NCI-H510A treated with DMSO at 0.1 percent for 48 hours (cell line): ENCODE measurements at regions not wholly inside any gene's neighbourhood (a gene's known extent, or its start where the extent isn't known, plus 50 kb on each side); places are given as distances from the start of the nearest gene placed in this dataset.

ENCODE experiments used
- DNase-seq: peaks from one replicate; lab custom pipeline; 2025; lab: John Stamatoyannopoulos, UW

DNA sequence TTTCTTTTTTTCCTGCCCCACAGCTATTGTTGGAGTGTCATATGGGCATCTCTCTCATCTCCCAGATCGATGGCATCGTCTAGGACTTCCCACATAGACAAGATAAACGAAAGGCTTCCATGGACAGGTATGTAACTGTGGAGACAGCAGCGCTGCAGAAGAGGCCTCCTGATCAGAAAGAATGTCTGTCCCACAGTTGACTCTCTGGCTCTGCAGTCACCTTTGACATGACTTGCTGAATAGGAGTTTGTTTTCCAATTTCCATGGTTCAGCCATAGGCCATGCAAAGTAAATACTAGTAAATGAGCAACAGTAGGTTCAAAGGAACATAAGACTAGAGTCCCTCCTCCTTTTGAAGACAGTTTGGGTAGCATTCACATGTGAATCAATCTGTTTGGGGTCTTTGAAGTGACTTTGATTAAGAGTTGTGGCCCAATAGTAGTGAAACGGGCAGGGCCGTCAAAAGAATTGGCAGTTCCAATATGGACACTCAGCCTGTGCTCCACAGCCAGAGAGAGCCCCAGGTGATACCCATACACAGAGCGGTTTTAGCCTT, 134.7 kb upstream of the IFNGR1 start:
- DNase-seq = no peak

DNA sequence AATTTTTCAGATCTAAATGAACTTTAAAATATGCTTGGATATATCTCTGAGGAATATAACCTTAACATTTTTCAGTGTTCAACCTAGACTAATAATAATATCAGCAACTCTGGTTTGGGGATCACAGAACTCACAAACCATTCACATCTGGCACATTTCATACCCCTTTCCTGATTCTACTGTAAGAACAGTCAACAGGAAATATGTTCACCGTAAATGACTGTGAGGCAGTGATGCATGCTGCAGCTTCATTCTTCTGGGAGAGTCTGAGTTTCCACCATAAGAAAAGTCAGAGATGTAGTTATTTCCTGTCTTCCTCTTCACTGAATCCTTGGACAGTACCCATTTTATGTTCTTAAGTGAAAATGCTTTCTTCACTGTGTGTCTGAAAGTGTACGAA, 134.2 kb upstream of the IFNGR1 start:
- no peak for DNase-seq

DNA sequence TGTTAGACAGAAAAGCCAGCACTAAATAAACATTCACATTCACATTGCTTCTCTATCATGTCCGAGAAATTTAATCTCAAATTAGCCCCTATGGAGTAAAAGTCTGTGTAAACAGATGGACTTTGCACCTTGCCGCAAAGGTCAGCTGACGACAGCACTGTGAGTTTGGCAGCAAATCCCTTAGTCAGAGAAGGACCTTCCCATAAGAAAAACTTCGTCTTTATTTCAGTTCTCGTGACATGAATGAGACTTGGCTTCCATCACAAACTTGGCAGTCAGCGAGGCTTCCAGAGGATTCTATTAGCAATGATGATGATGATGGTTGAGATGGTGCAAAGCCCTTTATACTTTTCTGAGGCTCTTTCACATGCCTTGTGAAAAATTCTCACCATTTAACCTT, 133.7 kb upstream of the IFNGR1 start:
- DNase-seq = no peak

DNA sequence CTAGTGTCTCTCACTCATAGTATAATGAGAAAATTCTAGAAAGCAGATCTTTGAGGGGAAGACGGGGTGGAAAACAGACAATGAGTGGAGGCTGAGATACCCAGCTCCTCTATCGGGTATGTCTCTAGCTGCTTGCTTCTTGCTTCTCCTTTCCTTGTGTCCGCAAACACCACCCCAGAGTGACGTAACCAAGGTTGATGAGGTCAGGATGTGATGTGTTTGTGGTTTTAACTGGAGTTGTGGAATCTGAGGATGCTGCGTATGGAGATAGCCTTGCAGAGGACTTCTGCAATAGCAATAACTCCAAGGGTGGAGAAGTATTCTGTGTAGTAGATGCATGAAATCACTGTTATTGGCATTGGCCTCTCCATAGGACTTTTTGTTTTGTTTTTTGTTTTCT, 132.7 kb upstream of the IFNGR1 start:
- no peak for DNase-seq

DNA sequence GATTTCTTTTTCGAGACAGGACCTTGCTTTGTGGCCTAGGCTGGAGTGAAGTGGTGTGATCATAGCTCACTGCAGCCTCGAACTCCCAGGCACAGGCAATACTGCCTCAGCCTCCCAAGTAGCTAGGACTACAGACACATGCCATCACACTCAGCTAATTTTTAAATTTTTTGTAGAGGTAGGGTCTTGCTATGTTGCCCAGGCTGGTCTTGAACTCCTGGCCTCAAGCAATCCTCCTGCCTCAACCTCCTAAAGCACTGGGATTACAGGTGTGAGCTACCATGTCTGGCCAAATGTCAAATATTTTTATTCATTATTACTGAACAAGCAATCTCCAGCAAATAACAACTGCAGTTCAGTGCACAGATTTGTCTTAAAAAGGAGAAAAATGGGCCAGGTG, 131.7 kb upstream of the IFNGR1 start:
- DNase-seq = no peak

DNA sequence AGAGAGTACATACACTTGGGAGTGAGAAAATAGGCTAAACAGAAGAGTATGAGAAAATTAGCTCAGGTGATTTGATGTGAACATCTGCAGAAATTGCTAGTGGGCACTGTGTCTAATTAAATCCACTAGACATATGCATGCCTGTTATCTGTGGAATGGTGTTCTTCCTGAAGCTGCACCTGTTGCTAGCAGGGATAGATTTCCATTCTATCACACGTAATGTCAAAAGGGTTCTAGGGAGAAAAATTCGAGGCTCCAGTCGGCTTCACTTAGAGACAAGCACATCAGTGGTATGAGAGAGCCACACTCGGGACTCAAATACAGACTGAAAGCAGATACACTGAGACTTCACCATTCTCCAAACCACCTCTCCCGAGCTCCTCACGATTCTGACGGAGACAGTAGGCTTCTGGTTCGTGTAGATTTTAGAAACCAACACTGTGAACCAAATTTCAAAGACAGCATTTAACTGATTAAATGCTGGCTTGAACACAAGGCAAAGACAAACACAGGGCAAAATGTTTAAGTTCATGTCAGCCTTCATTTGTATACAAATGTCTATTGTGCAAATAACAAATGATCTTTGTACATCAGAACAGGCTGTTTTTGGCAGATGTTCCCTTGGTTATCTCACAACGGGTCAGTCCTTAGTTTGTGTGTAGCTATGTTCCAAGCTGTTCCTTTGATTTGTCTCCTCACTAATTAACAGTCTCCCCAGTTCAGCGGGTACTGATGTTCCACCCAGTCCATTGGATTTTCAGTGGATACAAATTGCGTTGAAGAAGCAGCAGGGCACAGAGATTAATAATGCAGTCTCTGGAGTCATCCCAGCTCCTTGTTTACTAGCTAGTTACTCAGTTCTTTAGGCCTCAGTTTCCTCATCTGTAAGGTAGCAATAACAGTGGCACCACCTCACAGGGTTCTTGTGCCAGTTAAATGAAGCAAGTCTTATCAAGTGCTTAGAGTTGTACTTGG, 131.0 kb upstream of the IFNGR1 start:
- DNase-seq = no peak

DNA sequence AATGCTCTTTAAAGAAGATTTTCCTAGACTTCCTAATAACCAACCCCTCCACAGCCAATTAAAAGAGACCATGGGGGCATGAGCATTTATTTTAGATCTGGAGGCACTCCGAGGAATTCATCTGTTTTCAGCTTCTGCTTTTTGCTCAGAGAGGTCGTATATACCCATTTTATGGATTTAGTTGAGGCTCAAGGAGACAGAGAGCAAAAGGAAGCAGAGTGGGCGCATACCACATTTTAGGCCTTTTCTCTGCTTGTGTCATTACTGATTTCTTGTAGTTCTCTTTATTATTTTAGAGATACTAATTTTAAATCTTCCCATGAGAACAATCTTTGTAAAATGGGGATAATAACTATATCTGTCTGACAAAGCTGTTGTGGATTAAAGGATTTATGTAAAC, 129.6 kb upstream of the IFNGR1 start:
- no peak for DNase-seq

DNA sequence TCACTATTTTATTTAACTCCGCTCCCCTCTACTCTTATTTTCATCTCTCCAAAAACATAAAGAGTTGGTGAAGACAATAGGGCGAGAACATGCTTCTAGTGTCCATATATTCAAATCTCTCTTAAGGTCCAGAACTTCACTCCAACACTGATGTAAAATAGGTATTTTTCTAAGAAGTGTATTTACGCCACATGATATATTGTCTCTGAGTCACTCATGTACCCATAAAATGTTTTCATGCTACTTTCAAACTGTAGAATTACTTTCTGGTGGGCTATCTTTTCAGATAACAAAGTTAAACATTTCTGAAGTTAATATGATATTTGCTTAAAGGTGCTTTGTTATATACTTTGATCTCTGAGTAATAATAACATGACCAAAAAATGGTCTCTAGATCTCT, 124.1 kb upstream of the IFNGR1 start:
- no peak for DNase-seq

DNA sequence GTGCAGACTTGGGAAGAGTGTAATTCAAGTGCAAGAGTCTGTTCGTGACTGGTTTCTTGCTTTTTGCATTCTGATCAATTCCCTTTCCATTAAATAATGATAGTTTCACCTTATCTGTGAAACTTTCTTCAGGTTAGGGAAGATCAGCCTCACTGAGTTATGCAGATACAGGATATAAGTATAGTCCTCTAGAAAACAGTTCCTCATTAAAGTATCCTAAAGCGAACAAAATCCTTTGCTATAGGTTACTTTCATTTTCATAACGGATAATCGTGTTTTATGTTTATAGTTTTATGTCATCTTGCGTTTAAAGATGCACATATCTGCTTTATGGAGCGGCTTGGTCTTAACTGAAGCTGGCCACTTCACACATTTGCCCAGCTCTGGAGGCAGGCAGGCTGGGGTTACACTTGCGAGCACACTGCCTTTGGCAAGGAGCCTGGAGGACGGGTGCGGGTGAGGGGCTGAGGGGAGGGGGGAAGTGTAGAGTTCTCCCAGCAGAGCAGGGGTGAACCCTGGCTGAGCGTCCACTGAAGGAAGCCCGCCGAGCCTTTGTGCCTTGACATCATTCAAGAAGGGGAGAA, 123.5 kb upstream of the IFNGR1 start:
- DNase-seq = no peak

DNA sequence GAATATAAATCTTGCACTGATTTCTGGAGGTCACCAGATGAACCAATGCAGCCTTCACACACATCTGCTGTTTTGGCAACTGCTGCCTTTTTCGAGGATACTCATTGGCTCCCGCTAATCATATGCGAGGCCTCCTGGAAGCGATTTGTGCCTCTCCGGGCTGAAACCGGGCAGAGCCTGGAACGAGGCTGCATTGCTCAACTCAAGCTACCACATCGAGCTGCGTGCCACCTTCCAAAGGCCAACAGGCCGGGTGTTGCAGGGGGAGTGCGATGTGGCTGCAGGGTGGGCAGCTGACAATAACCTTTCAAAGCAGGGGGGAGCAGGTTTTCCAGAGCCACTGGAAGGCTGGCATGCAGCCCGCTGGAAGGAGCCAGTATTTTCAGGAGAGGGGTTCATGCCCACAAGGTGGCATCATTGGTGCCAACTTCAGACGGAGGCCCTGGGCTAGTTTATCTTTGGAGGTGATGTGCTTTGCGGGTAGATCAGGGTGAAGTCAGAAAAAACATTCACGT, 122.6 kb upstream of the IFNGR1 start:
- DNase-seq = no peak

DNA sequence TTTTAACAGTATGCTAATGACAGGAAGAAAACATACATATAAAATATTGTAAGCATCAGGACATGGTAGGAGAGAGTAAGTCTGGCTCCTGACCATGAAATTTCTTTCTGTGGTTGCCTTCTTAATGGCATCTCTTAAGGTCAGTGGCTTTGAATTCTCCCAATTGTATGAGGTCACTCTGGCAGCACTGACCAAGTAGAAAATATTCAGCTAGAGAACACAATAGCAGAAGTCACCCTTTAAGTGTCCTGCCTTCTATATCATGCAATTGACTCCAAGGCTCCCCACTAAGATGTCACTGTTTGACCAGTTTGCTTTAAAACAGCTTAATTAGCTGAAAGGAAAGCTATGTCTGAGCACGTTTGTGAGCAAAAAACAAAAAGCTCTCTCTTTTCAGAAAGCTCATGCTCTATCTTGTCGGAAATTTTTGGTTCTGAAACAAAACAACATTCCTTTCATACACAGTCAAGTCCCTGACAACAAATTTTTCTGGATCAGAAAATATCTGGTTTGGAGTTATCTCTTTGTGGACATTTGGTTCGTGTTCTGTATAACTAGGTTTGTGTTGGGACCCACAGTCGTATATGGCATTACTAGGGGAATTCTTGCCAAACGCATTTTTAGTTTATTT, 120.9 kb upstream of the IFNGR1 start:
- DNase-seq = no peak

DNA sequence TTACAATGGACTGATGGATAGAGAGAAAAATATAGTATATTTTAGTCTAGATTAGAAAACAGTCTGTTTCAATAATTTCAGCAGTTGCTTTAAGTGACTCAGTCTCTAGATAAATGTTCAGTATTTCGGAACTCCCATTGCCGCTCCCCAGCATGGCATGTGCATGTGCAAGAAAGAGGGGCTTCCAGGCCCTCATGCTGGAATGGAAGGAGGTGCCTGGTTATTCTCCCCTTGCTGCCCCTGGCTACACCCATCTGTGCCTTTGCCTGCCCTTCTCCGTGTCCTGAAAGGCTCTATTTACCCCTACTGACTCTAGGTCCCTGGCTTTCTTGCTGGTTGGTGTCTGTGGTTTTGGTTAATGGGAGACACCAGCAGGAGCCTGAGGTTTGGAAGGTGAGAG, 115.7 kb upstream of the IFNGR1 start:
- DNase-seq = no peak

DNA sequence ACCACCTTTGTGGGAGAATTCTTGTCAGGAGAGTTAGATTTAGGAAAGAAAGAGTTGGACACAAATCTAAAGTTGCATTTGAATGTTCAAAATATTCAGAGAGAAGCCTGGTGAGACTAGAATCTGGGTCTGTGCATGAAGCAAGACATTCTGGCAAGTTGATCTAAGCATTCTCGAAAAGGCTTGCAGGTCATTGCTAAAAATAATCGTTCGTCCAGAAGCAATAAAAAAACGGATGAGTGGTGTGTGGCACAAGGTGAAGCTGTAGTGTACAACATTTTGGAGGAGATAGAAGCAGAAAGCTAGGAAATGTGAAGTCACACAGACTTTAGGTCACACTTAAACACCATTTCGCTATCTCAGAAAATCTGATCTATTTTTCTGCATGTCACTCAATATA, 114.9 kb upstream of the IFNGR1 start:
- DNase-seq = no peak

DNA sequence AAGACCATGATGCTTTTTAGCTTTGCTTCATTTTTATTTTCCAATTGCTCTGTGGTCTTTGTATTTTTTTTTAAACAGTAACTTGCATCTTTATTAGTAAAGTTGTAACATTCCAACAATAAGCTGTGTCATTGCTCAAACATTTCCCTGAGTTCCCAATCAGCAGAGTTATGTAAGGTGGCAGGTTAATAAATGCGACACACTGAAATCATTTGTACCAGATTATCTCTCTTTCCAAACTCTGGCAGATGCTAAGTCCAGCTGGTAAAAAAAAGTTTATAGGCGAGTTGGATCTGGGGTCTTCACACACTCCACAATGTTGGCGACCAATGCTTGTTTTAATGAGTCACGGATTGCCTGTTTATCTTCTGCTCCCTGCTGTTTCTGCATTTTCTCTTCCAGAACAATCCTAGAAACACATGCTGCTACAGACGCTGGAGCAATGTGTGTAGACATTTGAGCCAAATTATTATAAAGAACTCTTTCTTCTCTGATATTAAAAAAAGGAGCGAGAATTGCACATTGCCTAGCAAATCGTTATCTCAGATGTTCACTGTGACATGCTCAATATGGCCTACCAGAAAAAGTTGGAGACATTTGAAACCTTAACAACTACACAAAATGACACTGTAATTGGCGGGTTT, 113.6 kb upstream of the IFNGR1 start:
- DNase-seq = no peak

DNA sequence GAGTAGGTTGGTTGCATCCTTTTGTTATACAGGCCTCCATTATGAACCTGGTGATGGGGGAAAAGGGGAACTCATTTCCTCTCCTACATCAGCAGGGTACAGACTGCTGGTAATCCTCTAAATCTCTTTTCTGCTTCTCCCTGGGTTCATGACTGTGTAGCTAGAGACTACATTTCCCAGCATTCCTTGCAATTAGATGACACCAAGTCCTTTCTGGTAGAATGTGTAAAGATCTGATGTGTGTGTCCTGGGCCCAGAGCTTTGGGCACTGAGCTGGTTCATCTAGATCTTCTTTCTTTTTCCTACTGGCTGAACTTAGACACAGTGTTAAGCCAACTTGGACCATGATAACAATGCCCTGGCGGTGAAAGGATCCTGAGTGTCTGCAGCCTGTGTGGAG, 104.7 kb upstream of the IFNGR1 start:
- no peak for DNase-seq

DNA sequence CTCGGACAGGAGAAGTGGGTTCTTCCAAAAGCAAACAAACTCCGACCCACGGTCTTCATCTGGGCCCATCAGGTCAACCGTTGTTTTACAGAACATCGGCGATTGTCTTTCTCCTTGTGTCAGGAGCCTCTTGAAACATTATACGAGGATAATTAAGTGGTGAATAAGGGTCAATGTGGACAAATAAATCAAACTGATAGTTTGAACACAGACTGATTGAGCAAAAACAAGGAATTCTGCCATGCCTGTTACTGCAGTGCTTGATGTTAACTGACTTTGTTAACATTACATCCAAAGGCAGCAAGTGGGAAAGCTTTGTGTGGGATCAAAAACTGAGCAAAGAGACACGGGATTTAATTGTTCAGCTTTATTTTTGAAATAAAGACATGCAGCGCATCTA, 101.1 kb upstream of the IFNGR1 start:
- DNase-seq = no peak

DNA sequence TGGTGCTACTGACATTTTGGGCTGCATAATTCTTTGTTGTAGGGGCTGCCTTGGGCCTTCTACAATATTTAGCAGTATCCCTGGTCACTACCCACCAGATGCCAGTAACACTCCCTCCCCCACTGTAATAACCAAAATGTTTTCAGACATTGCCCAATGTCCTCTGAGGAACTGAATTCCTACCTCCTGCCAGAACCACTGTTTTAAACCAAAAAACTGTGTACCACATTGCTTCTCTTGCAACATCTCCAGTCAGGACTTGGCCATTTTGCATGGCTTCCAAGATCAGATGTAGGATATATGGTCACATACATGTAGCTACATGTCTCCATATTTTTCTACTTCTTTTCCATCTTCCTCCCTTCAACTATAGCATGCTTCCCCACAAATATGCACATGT, 97.4 kb upstream of the IFNGR1 start:
- no peak for DNase-seq

DNA sequence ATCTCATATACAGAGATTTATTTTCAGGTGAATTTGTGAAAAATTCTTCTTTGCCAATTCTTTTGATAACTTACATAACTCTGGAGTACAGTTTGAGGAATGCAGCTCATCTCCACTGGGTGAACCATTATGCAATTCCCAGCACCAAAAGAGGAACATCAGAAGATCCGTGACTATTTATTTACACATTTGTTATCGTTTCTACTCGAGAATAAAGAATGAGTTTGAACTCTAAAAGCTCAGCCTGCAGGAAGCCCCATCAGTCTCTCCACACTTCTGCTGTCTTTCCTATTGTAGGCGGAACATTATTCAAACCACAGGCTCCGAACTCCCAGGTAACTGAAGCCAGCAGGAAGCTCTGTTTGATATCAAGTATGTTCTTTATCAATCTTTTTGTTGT, 95.9 kb upstream of the IFNGR1 start:
- DNase-seq = no peak

DNA sequence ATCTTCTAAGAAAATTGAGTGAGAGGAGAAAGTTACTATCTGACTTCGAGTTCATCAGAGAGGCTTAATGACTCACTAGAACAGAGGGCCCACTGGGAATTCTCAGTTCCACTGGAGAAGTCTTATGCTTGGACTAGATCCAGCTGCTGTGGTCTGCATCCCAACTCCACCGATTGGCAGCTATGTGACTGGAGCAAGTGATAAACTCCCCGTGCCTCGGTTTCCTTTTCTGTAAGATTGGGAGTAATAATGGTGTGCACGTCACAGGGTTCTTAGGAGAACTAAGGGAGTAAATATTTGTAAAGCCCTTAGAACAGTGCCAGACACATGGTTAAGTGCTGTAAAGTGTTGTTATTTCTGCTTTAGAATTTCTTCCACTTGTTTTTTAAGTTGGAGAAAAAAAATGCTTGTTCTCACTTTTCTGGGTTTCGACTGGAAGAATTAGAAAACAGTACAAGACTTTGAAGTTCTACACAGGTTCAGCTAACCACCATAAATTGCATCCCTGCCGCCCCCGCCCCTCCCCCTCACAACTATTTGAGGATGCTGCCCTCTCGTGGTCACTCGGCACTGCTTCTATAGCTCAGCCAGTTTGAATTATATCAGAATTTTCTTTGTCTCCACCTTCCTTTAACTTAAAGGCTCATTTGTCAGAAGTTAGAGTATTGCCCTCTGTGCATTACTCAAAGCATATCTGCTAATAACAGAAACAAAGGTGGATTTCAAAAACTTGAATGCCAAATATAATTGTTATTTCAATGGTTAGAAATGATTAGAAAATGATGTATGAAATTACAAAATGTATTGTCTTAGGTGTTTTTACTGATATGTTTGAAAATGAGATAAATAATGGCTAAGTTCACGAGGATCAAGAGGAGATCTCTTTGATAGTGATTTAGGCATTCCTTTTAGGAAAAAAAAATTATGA, 95.0 kb upstream of the IFNGR1 start:
- peak; percentile 55 for DNase-seq

DNA sequence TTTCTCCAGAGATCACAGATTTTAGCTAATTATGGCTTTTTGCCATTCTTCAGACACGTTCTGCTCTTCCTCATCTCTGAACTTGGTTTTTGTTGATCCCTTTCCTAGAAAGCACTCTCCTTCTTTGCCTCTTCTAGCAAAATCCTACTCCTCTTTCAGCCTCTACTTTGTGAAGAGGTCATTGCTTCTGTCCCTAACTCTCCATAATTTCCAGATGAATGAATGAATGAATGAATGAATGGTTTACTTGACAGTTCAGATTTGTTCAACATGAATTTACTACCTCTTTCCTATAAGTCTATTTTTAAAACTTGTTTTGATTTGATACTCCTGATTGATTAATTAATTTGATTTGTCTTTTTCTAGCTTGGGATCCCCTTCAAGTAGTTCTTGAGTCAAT, 94.0 kb upstream of the IFNGR1 start:
- no peak for DNase-seq

DNA sequence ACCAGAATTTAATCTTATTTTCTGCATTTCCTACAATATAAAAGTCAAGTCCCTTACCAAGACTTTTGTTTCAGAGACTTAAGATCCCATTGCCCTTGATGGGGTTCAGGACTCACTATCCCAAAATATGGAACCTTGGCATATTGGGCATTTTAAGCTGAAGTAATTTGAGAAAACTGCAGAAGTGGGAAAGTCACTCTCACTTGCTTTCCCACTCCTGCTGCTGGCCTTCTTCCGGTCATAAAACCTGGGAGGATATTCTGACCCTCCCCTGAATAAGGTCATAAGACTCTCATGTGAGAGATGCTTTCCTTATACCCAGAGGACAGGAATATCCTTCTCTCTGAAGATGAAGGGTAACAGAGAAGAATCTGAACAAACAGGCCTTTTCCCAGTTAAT, 92.8 kb upstream of the IFNGR1 start:
- no peak for DNase-seq
